Neural crest cell (in vitro differentiated cells): ENCODE measurements at regions not wholly inside any gene's neighbourhood (a gene's known extent, or its start where the extent isn't known, plus 50 kb on each side); places are given as distances from the start of the nearest gene placed in this dataset.

ENCODE experiments used
- DNase-seq: peaks from one replicate; pipeline ENCODE4 v3.0.0; 2021; ENCODE audit warnings: low read depth, mixed read lengths, low spot score
- H3K27ac Mint-ChIP-seq: one replicate; pipeline ENCODE4 v1.8.0; 2021; ENCODE audit warnings: mild to moderate bottlenecking, mixed read lengths; ENCODE audit not compliant: unreplicated experiment
- H3K27me3 Mint-ChIP-seq: 2 replicates; pipeline ENCODE4 v1.8.0; 2021; ENCODE audit warnings: low read depth, mild to moderate bottlenecking, mixed read lengths
- H3K36me3 Mint-ChIP-seq: 2 replicates; pipeline ENCODE4 v1.8.0; 2021; ENCODE audit warnings: low read depth, mild to moderate bottlenecking, mixed read lengths
- H3K4me1 Mint-ChIP-seq: 2 replicates; pipeline ENCODE4 v1.8.0; 2021; ENCODE audit warnings: mixed read lengths
- H3K4me3 Mint-ChIP-seq: one replicate; pipeline ENCODE4 v1.8.0; 2021; ENCODE audit warnings: mild to moderate bottlenecking, mixed read lengths
- H3K9me3 Mint-ChIP-seq: 2 replicates; pipeline ENCODE4 v1.8.0; 2021; ENCODE audit warnings: mixed read lengths
- TF ChIP-seq, protein P1 (sequence below): fragments of 200-600 bp; sonication (generic); conservative IDR thresholded peaks from 2 replicates; pipeline ENCODE4 v1.5.0; 2021; ENCODE audit warnings: antibody characterized with exemption, mild to moderate bottlenecking

DNA sequence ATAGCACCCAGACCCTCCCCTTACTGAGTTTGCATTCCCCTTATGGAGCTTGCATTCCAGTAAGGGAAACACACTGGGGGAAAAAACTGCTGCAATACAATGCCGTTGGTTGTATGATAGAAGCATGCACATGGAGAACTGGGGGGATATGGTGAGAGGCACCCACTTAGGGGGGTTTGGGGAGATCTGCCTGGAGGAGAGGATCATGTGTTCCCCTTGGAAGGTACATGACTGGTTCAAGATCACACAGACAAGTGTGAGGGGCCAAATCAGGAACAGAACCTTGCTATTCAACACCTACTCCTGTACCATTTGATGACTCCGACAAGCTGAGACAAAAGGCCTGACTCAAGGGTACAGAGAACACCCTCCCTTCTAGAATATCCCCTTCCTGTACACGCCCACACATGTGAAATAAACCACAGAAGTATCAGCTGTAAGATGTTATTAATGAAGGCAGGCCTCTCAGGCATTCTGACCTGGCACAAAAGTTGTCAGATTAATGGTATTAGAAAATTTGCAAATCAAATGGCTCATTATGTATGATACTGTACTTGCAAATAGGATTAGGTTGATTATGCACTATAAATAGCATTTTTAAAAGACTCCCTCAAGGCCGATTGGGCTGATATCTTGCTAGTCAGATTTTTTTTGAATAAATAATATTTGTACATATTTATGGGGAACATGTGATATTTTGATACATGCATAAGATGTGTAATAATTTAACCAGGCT lies 122.2 kb downstream of the NPY start:
- Mint-ChIP-seq H3K4me3 (no peak overlapping the region), H3K27me3 (peaks cover 18% of the 10 kb centered on the region), H3K4me1 (no peaks in the 10 kb centered on the region), H3K27ac (no peak overlapping the region), H3K36me3 (no peaks in the 10 kb centered on the region), H3K9me3 (no peaks in the 10 kb centered on the region)
- no peak for DNase-seq
- TF ChIP-seq, protein P1, sequence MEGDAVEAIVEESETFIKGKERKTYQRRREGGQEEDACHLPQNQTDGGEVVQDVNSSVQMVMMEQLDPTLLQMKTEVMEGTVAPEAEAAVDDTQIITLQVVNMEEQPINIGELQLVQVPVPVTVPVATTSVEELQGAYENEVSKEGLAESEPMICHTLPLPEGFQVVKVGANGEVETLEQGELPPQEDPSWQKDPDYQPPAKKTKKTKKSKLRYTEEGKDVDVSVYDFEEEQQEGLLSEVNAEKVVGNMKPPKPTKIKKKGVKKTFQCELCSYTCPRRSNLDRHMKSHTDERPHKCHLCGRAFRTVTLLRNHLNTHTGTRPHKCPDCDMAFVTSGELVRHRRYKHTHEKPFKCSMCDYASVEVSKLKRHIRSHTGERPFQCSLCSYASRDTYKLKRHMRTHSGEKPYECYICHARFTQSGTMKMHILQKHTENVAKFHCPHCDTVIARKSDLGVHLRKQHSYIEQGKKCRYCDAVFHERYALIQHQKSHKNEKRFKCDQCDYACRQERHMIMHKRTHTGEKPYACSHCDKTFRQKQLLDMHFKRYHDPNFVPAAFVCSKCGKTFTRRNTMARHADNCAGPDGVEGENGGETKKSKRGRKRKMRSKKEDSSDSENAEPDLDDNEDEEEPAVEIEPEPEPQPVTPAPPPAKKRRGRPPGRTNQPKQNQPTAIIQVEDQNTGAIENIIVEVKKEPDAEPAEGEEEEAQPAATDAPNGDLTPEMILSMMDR = no peak

DNA sequence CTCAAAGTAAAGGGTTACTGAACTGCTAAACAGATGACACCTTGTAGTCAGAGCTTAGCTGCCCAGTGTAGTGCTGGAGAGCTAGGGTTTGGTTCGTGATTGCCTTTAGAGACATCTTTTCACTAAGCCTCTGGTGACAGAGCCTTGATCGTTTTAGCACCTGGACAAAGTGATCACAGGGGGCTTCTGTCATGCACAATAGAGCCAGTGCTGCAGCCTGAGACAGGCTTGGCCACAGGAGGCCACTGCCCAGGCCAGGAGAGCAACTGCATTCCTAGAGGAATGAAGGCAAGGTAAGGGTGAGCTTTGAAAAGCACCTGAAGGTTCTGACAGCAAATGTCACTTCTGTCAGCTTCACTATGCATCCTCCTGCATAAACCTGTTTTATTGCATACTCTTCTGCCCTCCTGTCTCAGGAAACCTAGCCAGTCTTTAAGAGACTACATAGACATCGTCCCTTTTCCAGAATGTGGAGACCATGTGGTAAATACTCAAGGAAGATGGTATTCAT lies 122.9 kb downstream of the NPY start:
- H3K4me3 Mint-ChIP-seq = no peak overlapping the region
- no peaks in the 10 kb centered on the region for H3K9me3 Mint-ChIP-seq
- H3K4me1 Mint-ChIP-seq = no peaks in the 10 kb centered on the region
- no peaks in the 10 kb centered on the region for H3K36me3 Mint-ChIP-seq
- DNase-seq = no peak
- TF ChIP-seq, protein P1 = no peak
- H3K27me3 Mint-ChIP-seq = peaks cover 16% of the 10 kb centered on the region
- no peak overlapping the region for H3K27ac Mint-ChIP-seq

DNA sequence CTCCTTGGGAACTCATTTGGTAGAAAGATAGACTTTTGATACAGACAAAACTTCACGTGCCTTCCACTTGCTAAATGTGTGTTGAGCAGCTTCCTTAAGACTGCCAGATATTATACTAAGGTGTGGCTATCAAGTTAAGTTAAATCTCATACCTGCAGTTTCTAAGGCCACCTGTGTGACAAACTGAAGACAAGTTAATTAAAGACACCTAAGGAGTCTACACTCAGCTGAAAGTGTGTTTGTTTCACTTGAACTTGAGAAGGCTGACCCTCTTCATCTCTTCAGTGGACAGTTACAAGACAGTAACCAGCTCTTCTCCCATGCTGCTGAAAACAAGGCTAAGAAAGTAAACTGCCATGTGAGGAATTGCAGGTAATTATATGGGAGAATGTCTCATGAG lies 124.0 kb downstream of the NPY start:
- Mint-ChIP-seq H3K4me3 (no peak overlapping the region), H3K36me3 (no peaks in the 10 kb centered on the region), H3K27me3 (peaks cover 6% of the 10 kb centered on the region), H3K9me3 (no peaks in the 10 kb centered on the region), H3K4me1 (no peaks in the 10 kb centered on the region), H3K27ac (no peak overlapping the region)
- no peak for DNase-seq
- TF ChIP-seq, protein P1 = no peak

DNA sequence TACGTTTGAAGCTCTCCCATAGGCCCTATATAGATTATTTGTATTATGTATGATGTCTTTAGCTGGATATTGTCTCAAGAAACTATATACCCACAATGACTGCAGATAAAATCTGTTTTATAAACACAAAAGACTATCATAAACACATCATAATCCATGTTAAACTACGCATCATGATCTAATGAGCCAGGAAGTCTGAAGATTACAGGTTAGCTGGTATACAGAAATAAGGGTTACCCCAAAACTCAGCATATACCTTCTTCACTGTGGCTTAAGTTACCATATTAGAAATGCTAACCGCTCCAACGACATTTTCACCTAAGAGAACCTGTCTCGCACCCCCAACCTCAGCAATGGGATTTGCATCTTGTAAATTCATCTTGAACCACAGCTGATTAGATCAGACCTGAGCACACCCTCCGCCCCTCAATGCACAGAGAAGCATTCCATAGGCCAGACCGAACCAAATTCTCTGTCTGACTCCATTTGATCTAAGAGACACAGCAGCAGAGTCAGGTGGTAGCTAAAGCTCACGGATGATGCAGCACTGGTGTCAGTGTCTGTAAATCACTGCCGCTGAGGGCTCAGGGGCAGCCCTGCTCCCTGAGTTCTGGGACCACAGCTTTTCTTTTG lies 124.9 kb downstream of the NPY start:
- H3K4me1 Mint-ChIP-seq = no peaks in the 10 kb centered on the region
- TF ChIP-seq, protein P1 = no peak

DNA sequence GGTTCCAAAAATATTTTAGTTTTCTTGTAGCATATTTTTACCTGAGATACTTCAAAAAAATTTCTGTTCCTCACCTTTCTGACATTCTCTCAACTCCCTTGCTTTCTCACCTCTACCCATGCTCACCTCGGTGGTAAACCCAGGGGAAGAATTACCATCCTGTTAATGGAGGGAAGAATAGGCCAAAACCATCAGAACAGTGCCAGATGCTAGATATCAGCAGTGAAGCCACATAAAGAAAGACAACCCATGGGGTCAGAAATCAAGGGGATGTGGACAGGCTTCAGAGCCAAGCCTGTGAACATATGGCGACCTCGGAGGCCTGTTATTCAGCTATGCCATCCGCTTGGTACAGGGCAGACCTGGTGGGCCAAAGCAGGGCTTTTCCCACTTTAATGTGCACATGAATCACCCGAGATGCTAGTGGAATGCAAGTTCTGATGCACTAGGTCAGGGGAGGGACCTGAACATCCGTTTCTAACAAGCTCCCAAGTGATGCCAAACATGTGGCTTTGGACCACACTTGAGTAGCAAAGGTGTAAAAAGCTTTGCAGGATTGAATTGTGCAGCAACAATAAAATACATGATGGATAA lies 125.5 kb downstream of the NPY start:
- H3K36me3 Mint-ChIP-seq = peaks cover 7% of the 10 kb centered on the region
- TF ChIP-seq, protein P1 = no peak

More for the DNA sequence above, 124.9 kb downstream of the NPY start:
- Mint-ChIP-seq H3K27ac (no peak overlapping the region), H3K27me3 (peaks cover 2% of the 10 kb centered on the region), H3K9me3 (peaks cover 4% of the 10 kb centered on the region), H3K36me3 (peaks cover 3% of the 10 kb centered on the region), H3K4me3 (no peak overlapping the region)
- no peak for DNase-seq

More for the DNA sequence above, 125.5 kb downstream of the NPY start:
- Mint-ChIP-seq H3K9me3 (peaks cover 8% of the 10 kb centered on the region), H3K4me3 (no peak overlapping the region), H3K27me3 (peaks cover 2% of the 10 kb centered on the region), H3K4me1 (no peaks in the 10 kb centered on the region), H3K27ac (no peak overlapping the region)
- no peak for DNase-seq
